ENCODE measurements at regions not wholly inside any gene's neighbourhood (a gene's known extent, or its start where the extent isn't known, plus 50 kb on each side); places are given as distances from the start of the nearest gene placed in this dataset.

DNA sequence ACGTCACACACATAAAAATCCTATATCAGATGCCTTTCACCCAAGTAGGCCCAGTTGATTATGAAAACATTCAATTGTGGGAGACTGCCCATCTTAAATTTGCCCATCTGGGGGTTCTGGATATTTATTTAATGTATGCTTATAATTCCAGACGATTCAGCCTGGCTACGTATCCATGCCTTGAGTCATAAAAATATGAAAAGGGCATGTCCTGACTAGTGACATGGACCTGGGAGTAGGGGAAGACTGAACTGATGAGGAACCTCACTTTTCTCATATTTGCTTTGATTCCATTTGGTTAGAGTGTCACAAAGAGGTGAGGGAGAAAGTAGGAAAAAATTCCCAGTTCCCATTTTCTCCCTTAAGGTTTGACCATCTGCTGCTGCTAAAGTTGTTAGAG, 122.5 kb upstream of the GNAO1 start:
- Mint-ChIP-seq H3K4me1 (peaks cover 6% of the 10 kb centered on the region), H3K27me3 (peaks cover 6% of the 10 kb centered on the region), H3K9me3 (no peaks in the 10 kb centered on the region), H3K36me3 (ENCODE audit: low read depth) (no peaks in the 10 kb centered on the region), H3K27ac (no peak overlapping the region), H3K4me3 (no peak overlapping the region)
- intact Hi-C loops (cut with micrococcal nuclease): no loop called here
- no peak for DNase-seq

GRCh38 chr16:56068314-56068713, 123.0 kb upstream of the GNAO1 start:
- Mint-ChIP-seq H3K4me1 (peaks cover 6% of the 10 kb centered on the region), H3K9me3 (no peaks in the 10 kb centered on the region), H3K36me3 (ENCODE audit: low read depth) (no peaks in the 10 kb centered on the region), H3K27ac (no peak overlapping the region), H3K27me3 (peaks cover 6% of the 10 kb centered on the region), H3K4me3 (no peak overlapping the region)
- intact Hi-C loops (cut with micrococcal nuclease): no loop called here
- DNase-seq: no peak

DNA sequence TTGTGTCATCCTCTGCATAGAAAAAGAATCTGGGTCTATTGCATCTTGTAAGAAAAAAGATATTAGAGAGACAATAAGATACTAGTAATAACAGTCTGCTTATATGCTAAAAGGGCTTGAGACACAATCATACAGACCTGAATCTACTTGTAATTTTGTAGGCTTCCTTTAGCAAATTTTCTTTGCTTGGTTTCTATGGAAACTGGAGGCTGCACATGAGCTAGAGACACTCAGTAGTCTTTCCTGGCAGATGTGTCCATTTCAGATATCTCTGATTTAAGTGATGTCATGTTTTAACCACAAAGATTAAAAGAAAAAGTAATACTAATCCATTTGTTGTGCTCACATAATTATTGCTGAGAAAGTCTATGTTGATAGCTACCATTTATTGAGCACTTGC, 123.9 kb upstream of the GNAO1 start:
- H3K4me3 Mint-ChIP-seq: no peak overlapping the region
- intact Hi-C loops (cut with micrococcal nuclease): no loop called here
- H3K27ac Mint-ChIP-seq: no peak overlapping the region
- H3K27me3 Mint-ChIP-seq: peaks cover 6% of the 10 kb centered on the region
- no peak for DNase-seq
- no peaks in the 10 kb centered on the region for H3K9me3 Mint-ChIP-seq
- H3K36me3 Mint-ChIP-seq (ENCODE audit: low read depth): no peaks in the 10 kb centered on the region
- peaks cover 6% of the 10 kb centered on the region for H3K4me1 Mint-ChIP-seq

DNA sequence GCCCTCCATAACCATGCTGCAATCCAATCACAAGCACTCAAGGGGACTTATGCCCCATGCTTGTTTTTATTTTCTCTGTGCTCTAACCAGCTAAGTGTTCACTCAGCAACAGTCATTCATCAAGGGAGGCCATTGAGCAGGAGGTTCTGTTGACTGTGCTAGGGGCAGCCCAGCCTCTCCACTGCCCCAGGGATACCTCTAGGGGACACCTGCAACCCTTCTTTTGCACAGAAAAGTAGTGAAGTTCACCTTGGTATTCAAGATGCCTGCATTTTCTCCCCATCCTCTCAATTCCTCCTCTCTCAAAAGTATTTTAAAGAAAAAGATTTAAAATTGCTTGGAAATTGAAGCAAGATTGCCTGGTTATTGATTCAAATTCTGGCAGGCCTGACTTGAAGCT, 124.7 kb upstream of the GNAO1 start:
- Mint-ChIP-seq H3K27ac (no peak overlapping the region), H3K9me3 (no peaks in the 10 kb centered on the region), H3K4me3 (no peak overlapping the region), H3K27me3 (peaks cover 4% of the 10 kb centered on the region), H3K4me1 (peaks cover 6% of the 10 kb centered on the region), H3K36me3 (ENCODE audit: low read depth) (no peaks in the 10 kb centered on the region)
- intact Hi-C loops (cut with micrococcal nuclease): no loop called here
- DNase-seq: no peak

DNA sequence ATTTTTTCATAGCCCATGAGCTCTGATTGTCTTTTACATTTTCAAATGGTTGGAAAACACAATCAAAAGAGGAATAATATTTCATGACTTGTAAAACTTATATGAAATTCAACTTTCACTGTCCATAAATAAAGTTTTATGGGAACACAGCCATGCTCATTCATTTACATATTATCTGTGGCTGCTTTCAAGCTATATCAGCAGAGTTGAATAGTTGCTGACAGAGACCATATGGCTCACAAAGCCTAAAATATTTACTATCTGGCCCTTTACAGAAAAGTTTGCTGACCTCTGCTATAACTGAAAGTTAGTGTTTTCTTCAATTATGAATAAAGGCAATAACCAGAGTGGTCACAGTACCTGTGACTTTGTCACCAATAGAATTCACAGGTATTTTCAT, 128.2 kb upstream of the GNAO1 start:
- H3K27ac Mint-ChIP-seq: no peak overlapping the region
- no peak overlapping the region for H3K4me3 Mint-ChIP-seq
- H3K9me3 Mint-ChIP-seq: no peaks in the 10 kb centered on the region
- intact Hi-C loops (cut with micrococcal nuclease): no loop called here
- H3K27me3 Mint-ChIP-seq: peaks cover 3% of the 10 kb centered on the region
- H3K4me1 Mint-ChIP-seq: peaks cover 3% of the 10 kb centered on the region
- DNase-seq: no peak
- no peaks in the 10 kb centered on the region for H3K36me3 Mint-ChIP-seq (ENCODE audit: low read depth)

DNA sequence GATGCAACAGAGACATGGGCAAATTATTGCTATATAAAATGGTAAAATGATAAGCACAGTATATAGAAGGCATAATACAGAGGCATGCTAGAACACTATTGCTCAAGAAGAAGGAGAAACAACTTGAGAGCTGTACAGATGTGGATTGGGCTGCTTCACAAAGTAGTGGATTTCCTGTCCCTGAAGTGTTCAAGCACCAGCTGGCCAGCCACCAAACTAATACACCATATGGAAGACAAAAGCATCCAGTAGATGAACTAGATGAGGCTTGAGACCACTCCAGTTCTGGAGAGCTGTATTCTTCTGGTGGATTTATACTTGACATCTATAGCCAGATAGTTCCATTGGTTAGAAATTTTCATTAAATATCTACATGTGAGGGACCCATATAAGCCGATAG, 134.1 kb upstream of the GNAO1 start:
- Mint-ChIP-seq H3K36me3 (ENCODE audit: low read depth) (no peaks in the 10 kb centered on the region), H3K9me3 (no peaks in the 10 kb centered on the region), H3K4me3 (no peak overlapping the region), H3K4me1 (no peaks in the 10 kb centered on the region), H3K27me3 (peaks cover 14% of the 10 kb centered on the region), H3K27ac (no peak overlapping the region)
- intact Hi-C loops (cut with micrococcal nuclease): no loop called here
- DNase-seq: no peak

GRCh38 chr16:56050916-56051315, 140.4 kb upstream of the GNAO1 start:
- no peak overlapping the region for H3K27ac Mint-ChIP-seq
- no peaks in the 10 kb centered on the region for H3K9me3 Mint-ChIP-seq
- H3K27me3 Mint-ChIP-seq: peaks cover 12% of the 10 kb centered on the region
- intact Hi-C loops (cut with micrococcal nuclease): no loop called here
- no peaks in the 10 kb centered on the region for H3K4me1 Mint-ChIP-seq
- H3K36me3 Mint-ChIP-seq (ENCODE audit: low read depth): no peaks in the 10 kb centered on the region
- no peak for DNase-seq
- H3K4me3 Mint-ChIP-seq: no peak overlapping the region

DNA sequence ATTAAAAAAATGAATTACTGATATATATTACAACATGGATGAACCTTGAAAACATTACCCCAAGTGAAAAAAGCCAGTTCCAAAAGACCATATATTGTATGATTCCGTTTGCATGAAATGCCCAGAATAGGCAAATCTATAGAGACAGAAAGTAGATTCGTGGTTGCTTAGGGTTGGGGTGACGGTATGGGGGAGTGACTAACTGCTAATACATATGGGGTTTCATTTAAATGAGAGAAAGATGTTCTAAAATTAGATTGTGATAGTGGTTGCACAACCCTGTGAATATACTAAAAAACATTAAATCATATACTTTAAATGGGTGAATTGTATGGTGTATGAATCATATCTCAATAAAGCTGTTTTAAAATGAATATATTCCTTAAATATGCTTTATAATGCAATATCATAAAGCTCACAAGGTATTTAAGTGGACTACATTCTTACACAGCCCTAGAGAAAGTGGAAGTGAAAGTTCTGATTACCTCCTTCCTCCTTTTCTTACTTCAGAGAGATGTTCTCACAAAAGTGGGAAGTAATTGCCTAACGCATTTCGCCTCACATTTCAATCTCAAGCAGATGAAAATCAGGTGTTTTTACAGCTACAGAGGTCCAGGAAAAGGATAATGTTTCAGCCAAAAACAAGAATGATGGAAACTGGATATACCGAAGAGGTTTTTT, 142.7 kb upstream of the GNAO1 start:
- no peak overlapping the region for H3K4me3 Mint-ChIP-seq
- H3K4me1 Mint-ChIP-seq: no peaks in the 10 kb centered on the region
- DNase-seq: no peak
- no peaks in the 10 kb centered on the region for H3K9me3 Mint-ChIP-seq
- intact Hi-C loops (cut with micrococcal nuclease): no loop called here
- H3K27ac Mint-ChIP-seq: no peak overlapping the region
- peaks cover 10% of the 10 kb centered on the region for H3K27me3 Mint-ChIP-seq
- no peaks in the 10 kb centered on the region for H3K36me3 Mint-ChIP-seq (ENCODE audit: low read depth)

GRCh38 chr16:56047307-56048234, 143.7 kb upstream of the GNAO1 start:
- H3K36me3 Mint-ChIP-seq (ENCODE audit: low read depth): no peaks in the 10 kb centered on the region
- peaks cover 10% of the 10 kb centered on the region for H3K27me3 Mint-ChIP-seq
- intact Hi-C loops (cut with micrococcal nuclease): no loop called here
- H3K27ac Mint-ChIP-seq: no peak overlapping the region
- H3K4me3 Mint-ChIP-seq: no peak overlapping the region
- H3K9me3 Mint-ChIP-seq: no peaks in the 10 kb centered on the region
- DNase-seq: no peak
- no peaks in the 10 kb centered on the region for H3K4me1 Mint-ChIP-seq

DNA sequence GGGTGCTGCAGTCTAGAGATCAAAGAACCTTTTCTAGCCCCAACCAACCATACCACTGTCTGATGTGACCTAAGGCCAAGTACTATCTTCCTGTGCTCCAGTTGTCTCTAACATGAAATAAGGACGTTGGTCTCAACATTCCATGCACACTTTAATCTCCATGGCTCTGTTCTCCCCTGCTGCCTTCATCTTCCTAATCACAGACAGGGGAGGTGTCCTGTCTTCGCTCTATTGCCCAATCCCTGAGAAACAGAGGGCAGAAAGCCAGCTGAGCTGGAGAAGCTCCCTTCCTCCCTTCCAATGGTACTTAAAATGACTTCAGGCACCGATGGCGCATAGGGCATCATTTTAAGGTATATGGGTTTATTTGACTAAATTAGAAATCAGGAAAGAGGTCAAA, 148.9 kb upstream of the GNAO1 start:
- intact Hi-C loops (cut with micrococcal nuclease): loop anchor here (5.0 kb wide), 1 partner anchor 160 kb away; no protein-coding TSS in a partner anchor
- DNase-seq: no peak
- no peak overlapping the region for H3K27ac Mint-ChIP-seq
- peaks cover 11% of the 10 kb centered on the region for H3K27me3 Mint-ChIP-seq
- H3K36me3 Mint-ChIP-seq (ENCODE audit: low read depth): no peaks in the 10 kb centered on the region
- no peaks in the 10 kb centered on the region for H3K4me1 Mint-ChIP-seq
- no peak overlapping the region for H3K4me3 Mint-ChIP-seq
- H3K9me3 Mint-ChIP-seq: no peaks in the 10 kb centered on the region

GRCh38 chr16:56041556-56042140, 149.6 kb upstream of the GNAO1 start:
- H3K4me1 Mint-ChIP-seq: no peaks in the 10 kb centered on the region
- H3K9me3 Mint-ChIP-seq: no peaks in the 10 kb centered on the region
- DNase-seq: peak; percentile 72
- no peak overlapping the region for H3K27ac Mint-ChIP-seq
- intact Hi-C loops (cut with micrococcal nuclease): loop anchor here (1.0 to 5.0 kb wide), 2 partner anchors 161 to 277 kb away; no protein-coding TSS in a partner anchor
- H3K4me3 Mint-ChIP-seq: no peak overlapping the region
- H3K36me3 Mint-ChIP-seq (ENCODE audit: low read depth): no peaks in the 10 kb centered on the region
- H3K27me3 Mint-ChIP-seq: peaks cover 9% of the 10 kb centered on the region

DNA sequence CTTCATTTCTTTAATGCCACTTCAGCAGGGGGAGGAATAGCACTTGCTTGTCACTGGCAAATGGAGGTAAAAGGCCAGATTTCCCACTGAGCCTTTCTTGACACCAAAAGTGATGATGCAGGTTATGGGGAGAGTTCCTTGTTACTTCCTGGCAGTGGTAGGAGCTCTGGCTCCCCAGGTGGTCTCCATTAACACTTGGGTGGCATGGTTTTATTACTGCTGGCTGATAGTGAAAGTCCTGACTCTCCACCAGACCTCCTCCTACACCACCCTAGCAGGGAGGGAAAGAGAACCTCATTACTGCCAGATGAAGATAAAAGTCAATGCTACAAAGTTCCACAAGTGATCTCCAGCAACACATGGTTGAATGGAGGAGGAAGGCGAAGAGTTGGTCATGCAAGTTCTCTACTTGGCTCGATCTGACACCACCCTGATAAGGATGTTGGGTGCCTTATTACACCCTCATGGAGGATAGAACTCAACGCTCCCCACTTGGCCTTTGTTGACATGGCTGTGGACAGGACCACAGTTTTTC, 152.7 kb upstream of the GNAO1 start:
- no peak for DNase-seq
- Mint-ChIP-seq H3K4me1 (no peaks in the 10 kb centered on the region), H3K27me3 (peaks cover 13% of the 10 kb centered on the region), H3K4me3 (no peak overlapping the region), H3K27ac (no peak overlapping the region), H3K36me3 (ENCODE audit: low read depth) (no peaks in the 10 kb centered on the region), H3K9me3 (no peaks in the 10 kb centered on the region)
- intact Hi-C loops (cut with micrococcal nuclease): no loop called here

GRCh38 chr16:56032072-56032471, 156.9 kb upstream of the CES5A start:
- Mint-ChIP-seq H3K4me3 (no peak overlapping the region), H3K27me3 (peaks cover 22% of the 10 kb centered on the region), H3K36me3 (ENCODE audit: low read depth) (no peaks in the 10 kb centered on the region), H3K4me1 (no peaks in the 10 kb centered on the region), H3K27ac (no peak overlapping the region), H3K9me3 (no peaks in the 10 kb centered on the region)
- intact Hi-C loops (cut with micrococcal nuclease): no loop called here
- DNase-seq: no peak

- no peak for DNase-seq
- Mint-ChIP-seq H3K36me3 (ENCODE audit: low read depth) (no peaks in the 10 kb centered on the region), H3K27me3 (peaks cover 14% of the 10 kb centered on the region), H3K4me3 (no peak overlapping the region), H3K27ac (no peak overlapping the region), H3K9me3 (no peaks in the 10 kb centered on the region), H3K4me1 (no peaks in the 10 kb centered on the region)
- intact Hi-C loops (cut with micrococcal nuclease): no loop called here
Measured at GRCh38 chr16:56029026-56029425, 153.9 kb upstream of the CES5A start.
